ENCODE measurements at regions not wholly inside any gene's neighbourhood (a gene's known extent, or its start where the extent isn't known, plus 50 kb on each side); places are given as distances from the start of the nearest gene placed in this dataset.

DNA sequence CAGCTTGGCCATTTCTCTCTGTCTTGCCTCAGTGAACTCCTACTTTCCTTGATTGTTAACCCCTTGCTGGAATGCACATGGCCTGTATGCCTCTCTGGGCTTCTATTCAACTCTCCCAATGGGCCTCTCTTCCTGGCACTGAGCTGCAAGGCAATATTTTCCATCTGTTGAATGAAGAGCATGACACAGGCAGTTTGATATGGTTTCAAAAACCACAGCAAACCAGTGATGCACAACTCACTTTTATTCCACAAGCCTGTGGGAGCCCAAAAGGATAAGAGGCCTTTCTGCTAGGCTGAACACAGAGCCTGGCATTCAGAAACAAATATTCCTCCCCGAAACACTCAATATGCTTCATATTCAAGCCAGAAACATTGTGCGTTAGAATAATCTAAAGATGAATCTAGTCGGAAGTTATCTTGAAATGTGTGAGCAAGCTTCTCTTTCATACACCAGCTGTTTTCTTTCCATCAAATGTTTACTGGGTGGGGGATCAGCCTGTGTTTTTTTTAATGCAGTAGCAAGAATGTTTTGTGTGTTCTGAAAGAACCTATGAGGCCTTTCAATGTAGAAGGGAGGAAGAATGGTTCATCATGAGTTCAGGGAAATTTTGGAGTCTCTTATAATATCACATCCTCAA, 443.1 kb upstream of the SPRY2 start:
- H3K4me1 ChIP-seq, result no peaks in the 10 kb centered on the region
- TF ChIP-seq CTCF (IDR thresholded peaks at IDR 0.05), result no peak
- no peak overlapping the region for H3K27ac ChIP-seq
- no peaks in the 10 kb centered on the region for H3K36me3 ChIP-seq
- intact Hi-C loops (cut with DNase I), result no loop called here
- WGBS, 2 donors, result 85 to 87% methylated on average over 3 of the region's 3 CpGs
- H3K27me3 ChIP-seq, result no peaks in the 10 kb centered on the region
- ATAC-seq, result no peak
- H3K9me3 ChIP-seq, result no peaks in the 10 kb centered on the region
- no peak overlapping the region for H3K4me3 ChIP-seq
- DNase-seq, result no peak
- FAIRE-seq, result no peak

DNA sequence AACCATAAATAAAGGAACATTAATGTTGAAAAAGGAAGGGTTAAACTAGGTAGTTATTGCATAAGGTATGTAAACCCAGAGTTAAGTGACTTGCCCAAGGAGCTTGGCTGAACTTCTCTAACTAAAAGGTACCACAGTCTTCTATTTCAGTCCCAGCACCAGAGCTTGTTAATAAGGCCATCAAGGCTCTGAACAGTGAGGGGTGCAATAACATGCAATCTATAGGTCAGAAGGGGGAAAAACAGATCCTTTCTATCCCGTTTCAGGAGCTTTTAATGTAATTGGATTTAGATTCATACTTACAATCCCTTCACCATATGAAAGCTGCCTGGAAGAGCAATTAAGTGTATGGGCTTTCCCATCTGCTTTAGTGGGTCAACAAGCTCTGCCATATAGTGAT, 441.5 kb upstream of the SPRY2 start:
- H3K4me1 ChIP-seq, result no peaks in the 10 kb centered on the region
- intact Hi-C loops (cut with DNase I), result no loop called here
- 45 to 72% methylated on average over 1 of the region's 1 CpG for WGBS, 2 donors
- no peak for FAIRE-seq
- no peak overlapping the region for H3K4me3 ChIP-seq
- no peak for TF ChIP-seq CTCF (IDR thresholded peaks at IDR 0.05)
- H3K27me3 ChIP-seq, result no peaks in the 10 kb centered on the region
- no peak for ATAC-seq
- no peak for DNase-seq
- H3K9me3 ChIP-seq, result no peaks in the 10 kb centered on the region
- H3K36me3 ChIP-seq, result no peaks in the 10 kb centered on the region
- no peak overlapping the region for H3K27ac ChIP-seq

DNA sequence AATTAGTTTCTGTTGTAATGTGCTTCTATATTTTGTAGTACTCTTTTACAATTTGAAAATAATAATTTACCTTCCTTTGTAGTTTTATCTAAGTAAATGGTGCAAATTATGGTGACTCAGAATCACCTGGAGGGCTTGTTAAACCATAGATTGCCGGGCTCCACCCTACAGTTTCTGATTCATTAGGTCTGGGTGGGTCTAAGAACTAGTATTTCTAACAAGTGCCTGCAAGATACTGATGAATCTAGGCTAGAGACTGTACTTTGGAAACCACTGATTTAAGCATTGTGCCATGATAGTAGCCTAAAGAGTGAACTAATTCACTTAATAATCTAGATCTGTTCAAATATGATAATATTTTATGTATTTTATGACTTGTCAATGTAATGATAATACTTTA, 437.4 kb upstream of the SPRY2 start:
- DNase-seq (no peak), FAIRE-seq (no peak), ATAC-seq (no peak)
- 74 to 96% methylated on average over 1 of the region's 1 CpG for WGBS, 2 donors
- H3K9me3 ChIP-seq, result no peaks in the 10 kb centered on the region
- intact Hi-C loops (cut with DNase I), result no loop called here
- H3K27me3 ChIP-seq, result no peaks in the 10 kb centered on the region
- no peaks in the 10 kb centered on the region for H3K4me1 ChIP-seq
- H3K4me3 ChIP-seq, result no peak overlapping the region
- no peak overlapping the region for H3K27ac ChIP-seq
- no peak for TF ChIP-seq CTCF (IDR thresholded peaks at IDR 0.05)
- no peaks in the 10 kb centered on the region for H3K36me3 ChIP-seq

DNA sequence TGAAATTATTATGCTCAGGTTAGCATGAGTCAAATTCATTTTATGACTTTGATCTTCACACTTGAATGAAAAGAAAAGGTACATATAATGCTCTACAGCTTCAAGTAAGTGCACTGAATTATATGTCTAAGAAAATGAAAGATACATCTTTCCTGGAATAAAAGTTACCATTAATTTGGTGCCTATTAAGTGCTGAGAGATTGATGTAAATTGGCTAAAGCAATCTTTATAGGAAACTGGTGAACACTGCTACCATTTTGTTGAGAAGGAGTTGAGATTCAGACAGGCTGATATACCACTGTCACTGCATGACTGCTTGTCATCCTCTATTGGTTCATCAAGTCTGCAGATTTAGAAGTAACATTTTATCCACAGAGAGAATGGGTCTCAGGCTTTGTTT, 416.8 kb upstream of the SPRY2 start:
- ATAC-seq (no peak), FAIRE-seq (no peak), DNase-seq (no peak)
- Histone ChIP-seq H3K4me3 (no peak overlapping the region), H3K27me3 (no peaks in the 10 kb centered on the region), H3K4me1 (no peaks in the 10 kb centered on the region), H3K27ac (no peak overlapping the region), H3K9me3 (no peaks in the 10 kb centered on the region), H3K36me3 (no peaks in the 10 kb centered on the region)
- intact Hi-C loops (cut with DNase I), result no loop called here
- TF ChIP-seq CTCF (IDR thresholded peaks at IDR 0.05), result no peak

- no peak for FAIRE-seq
- no peak for ATAC-seq
- no peak for DNase-seq
- Histone ChIP-seq H3K4me1 (no peaks in the 10 kb centered on the region), H3K9me3 (no peaks in the 10 kb centered on the region), H3K27ac (no peak overlapping the region), H3K27me3 (no peaks in the 10 kb centered on the region), H3K4me3 (no peak overlapping the region), H3K36me3 (no peaks in the 10 kb centered on the region)
- WGBS, 2 donors, result 62 to 82% methylated on average over 1 of the region's 1 CpG
- no peak for TF ChIP-seq CTCF (IDR thresholded peaks at IDR 0.05)
- intact Hi-C loops (cut with DNase I), result no loop called here
Measured at GRCh38 chr13:80755910-80756309, 415.0 kb upstream of the SPRY2 start.

Data from pancreas (tissue), 10 donors.